HepG2 (cell line): ENCODE measurements at regions not wholly inside any gene's neighbourhood (a gene's known extent, or its start where the extent isn't known, plus 50 kb on each side); places are given as distances from the start of the nearest gene placed in this dataset.

ENCODE experiments used
- ATAC-seq: fragments of 200-7000 bp; cut with Tn5 transposase; 3 replicates; pipeline ENCODE4 v1.9.1; 2020; ENCODE audit warnings: mild to moderate bottlenecking, moderate library complexity
- BruUV-seq: library from RNA; stranded (reverse); fragments of 400-500 nt; replicated peaks from 2 replicates; lab custom pipeline; 2021; lab: Mats Ljungman, UMichigan
- CTCF ChIA-PET: fragments of 300-600 bp; formaldehyde crosslinking; extraction: SDS; loops from one replicate; lab custom pipeline; 2021; ENCODE audit warnings: low total read pairs, inconsistent platforms, low intra/inter-chr PET ratio; lab: Yijun Ruan, JAX
- POLR2A ChIA-PET: fragments of 350-600 bp; sonication (Branson Sonifier 250); formaldehyde crosslinking; loops from one replicate; lab custom pipeline; 2020; ENCODE audit warnings: antibody characterized with exemption, inconsistent platforms; lab: Yijun Ruan, JAX
- DNase-seq: peaks from one replicate; pipeline ENCODE4 v3.0.0-alpha.2; 2015; ENCODE audit warnings: low spot score
- FAIRE-seq: peaks from 3 replicates; lab custom pipeline; 2011; peaks lifted over from hg19 to GRCh38; lab: Jason Lieb, UNC
- H2AFZ ChIP-seq: one replicate; pipeline ENCODE4 v1.6.1; 2011; ENCODE audit warnings: low read length, inconsistent platforms
- H3K27ac ChIP-seq: fragments of 300-600 bp; 3 replicates; pipeline ENCODE4 v1.8.0; 2011; ENCODE audit warnings: mixed run types, mild to moderate bottlenecking, mixed read lengths, low read length, inconsistent platforms; ENCODE audit not compliant: insufficient read depth; ENCODE audit errors: extremely low read length
- H3K27me3 ChIP-seq, 2 experiments: fragments of 200-600 bp in 1 of 2; 2 replicates in 1 of 2; 3 replicates in 1 of 2; pipeline versions ENCODE4 v1.6.0 to v1.8.0; 2011; ENCODE audit warnings: low read length in 2 of 2, mild to moderate bottlenecking in 2 of 2, moderate library complexity in 2 of 2, inconsistent platforms in 1 of 2; ENCODE audit not compliant: insufficient read depth in 2 of 2, control insufficient read depth in 1 of 2
- H3K36me3 ChIP-seq, 2 experiments: fragments of 200-600 bp in 1 of 2; replicated peaks in 1 of 2; 2 replicates in 1 of 2; 3 replicates in 1 of 2; pipeline versions ENCODE4 v1.5.1 to v1.8.0; 2011; ENCODE audit warnings: low read length in 2 of 2, inconsistent platforms in 1 of 2; ENCODE audit not compliant: insufficient read depth in 2 of 2, control insufficient read depth in 1 of 2
- H3K4me1 ChIP-seq: 2 replicates; pipeline ENCODE4 v1.5.1; 2012; ENCODE audit warnings: low read length, inconsistent platforms; ENCODE audit not compliant: insufficient read depth
- H3K4me2 ChIP-seq: 2 replicates; pipeline ENCODE4 v1.6.0; 2011; ENCODE audit warnings: low read depth, low read length, inconsistent platforms
- H3K4me3 ChIP-seq, 3 experiments: fragments of 200-600 bp in 1 of 3; sonication (generic), shearing (Covaris generic) in 1 of 3; replicated peaks in 1 of 3; 2 replicates each; pipeline ENCODE4 v1.5.1; 2011 to 2016; ENCODE audit warnings: low read length in 3 of 3, inconsistent platforms in 2 of 3, low read depth in 2 of 3, mild to moderate bottlenecking in 2 of 3, control low read depth in 1 of 3, mixed read lengths in 1 of 3; ENCODE audit not compliant: insufficient read depth in 1 of 3
- H3K79me2 ChIP-seq: one replicate; pipeline ENCODE4 v1.6.1; 2011; ENCODE audit warnings: low read length, inconsistent platforms; ENCODE audit not compliant: insufficient read depth
- H3K9ac ChIP-seq: 2 replicates; pipeline ENCODE4 v1.6.0; 2011; ENCODE audit warnings: mild to moderate bottlenecking, low read depth, low read length, inconsistent platforms; ENCODE audit not compliant: insufficient read depth
- H3K9me3 ChIP-seq: 2 replicates; pipeline ENCODE4 v1.5.1; 2012; ENCODE audit warnings: mild to moderate bottlenecking, low read length
- H4K20me1 ChIP-seq: 2 replicates; pipeline ENCODE4 v1.6.0; 2011; ENCODE audit warnings: inconsistent platforms, mild to moderate bottlenecking, low read length, moderate library complexity; ENCODE audit not compliant: insufficient read depth
- AGO2 ChIP-seq: fragments of 200-400 bp; formaldehyde crosslinking; optimal IDR thresholded peaks from 2 replicates; pipeline ENCODE3; 2017; ENCODE audit warnings: mild to moderate bottlenecking, low read depth, low read length, moderate library complexity
- FOXC1 ChIP-seq: sonication (generic); formaldehyde crosslinking; IDR thresholded peaks from 2 replicates; pipeline ENCODE4 v1.8.0; 2022; ENCODE audit warnings: mild to moderate bottlenecking, missing genetic modification reagents, borderline replicate concordance
- RARA ChIP-seq: IDR thresholded peaks from 2 replicates; pipeline ENCODE4 v1.6.1; 2016; ENCODE audit warnings: missing genetic modification reagents, missing compliant biosample characterization
- ZMYM2 ChIP-seq: sonication (generic); formaldehyde crosslinking; IDR thresholded peaks from 2 replicates; pipeline ENCODE4 v1.8.0; 2022; ENCODE audit warnings: mild to moderate bottlenecking, missing genetic modification reagents
- ZNF10 ChIP-seq: sonication (generic); formaldehyde crosslinking; IDR thresholded peaks from 2 replicates; pipeline ENCODE4 v1.4.0; 2020; ENCODE audit warnings: mild to moderate bottlenecking, low read depth, missing genetic modification reagents, borderline replicate concordance
- whole genome bisulfite sequencing: methylation state at CpG from one replicate; pipeline ENCODE4 v1.1.6; 2017; ENCODE audit warnings: low lambda C conversion rate; 5-methylcytosine and 5-hydroxymethylcytosine counted together
- in situ Hi-C: cut with HindIII; loops from 2 replicates; pipeline ENCODE4 v1.10.0; 2017; ENCODE audit warnings: low pct_unique_long_range_greater_than_20kb; ENCODE audit not compliant: extremely low pct_ligation_motif_present
- intact Hi-C: fragments of 100-400 bp; cut with micrococcal nuclease; formaldehyde crosslinking; loops from one replicate; pipeline ENCODE4 v1.10.0; 2022; ENCODE audit not compliant: unreplicated experiment
- TF ChIP-seq, protein P1 (sequence below): sonication (generic); formaldehyde crosslinking; IDR thresholded peaks from 2 replicates; pipeline ENCODE4 v1.4.0; 2020; ENCODE audit warnings: mild to moderate bottlenecking, missing genetic modification reagents

DNA sequence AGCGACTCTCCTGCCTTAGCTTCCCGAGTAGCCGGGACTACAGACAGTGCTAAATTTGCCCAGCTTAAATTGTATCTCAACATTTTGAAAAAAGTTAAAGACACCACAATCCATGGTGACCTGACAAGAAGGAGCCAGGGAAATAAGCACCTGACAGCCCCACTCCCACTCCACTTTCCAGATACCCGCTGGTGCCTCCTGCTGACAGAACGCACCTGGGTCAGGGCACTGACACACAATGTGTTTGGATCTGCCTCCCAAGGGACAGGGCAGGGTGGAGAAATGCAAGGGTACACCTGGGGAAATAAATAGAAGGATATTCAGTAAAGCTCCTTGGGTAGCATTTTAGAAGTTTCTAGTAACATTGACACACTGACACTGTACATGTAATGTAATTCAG, 58.9 kb upstream of the OPN4 start:
- intact Hi-C loops (no loop called here), in situ Hi-C loops (no loop called here)
- DNase-seq, result no peak
- no peaks in the 10 kb centered on the region for H4K20me1 ChIP-seq
- FAIRE-seq, result no peak
- H3K4me3 ChIP-seq, result no peak overlapping the region
- ChIA-PET CTCF (no interaction called here), POLR2A (no interaction called here)
- H2AFZ ChIP-seq, result no peak overlapping the region
- H3K4me2 ChIP-seq, result no peak overlapping the region
- BruUV-seq, result no TSS peak
- peaks cover 24% of the 10 kb centered on the region for H3K4me1 ChIP-seq
- no peaks in the 10 kb centered on the region for H3K36me3 ChIP-seq
- TF ChIP-seq AGO2, result no peak
- no peak for TF ChIP-seq RARA
- TF ChIP-seq, all 625 proteins: peak for 0
- Histone ChIP-seq H3K79me2 (no peaks in the 10 kb centered on the region), H3K27ac (no peak overlapping the region), H3K9me3 (no peaks in the 10 kb centered on the region), H3K27me3 (no peaks in the 10 kb centered on the region; a peak in 3 of 5 replicates), H3K9ac (no peak overlapping the region)
- no peak for ATAC-seq
- 73% methylated on average over 5 of the region's 5 CpGs for WGBS

DNA sequence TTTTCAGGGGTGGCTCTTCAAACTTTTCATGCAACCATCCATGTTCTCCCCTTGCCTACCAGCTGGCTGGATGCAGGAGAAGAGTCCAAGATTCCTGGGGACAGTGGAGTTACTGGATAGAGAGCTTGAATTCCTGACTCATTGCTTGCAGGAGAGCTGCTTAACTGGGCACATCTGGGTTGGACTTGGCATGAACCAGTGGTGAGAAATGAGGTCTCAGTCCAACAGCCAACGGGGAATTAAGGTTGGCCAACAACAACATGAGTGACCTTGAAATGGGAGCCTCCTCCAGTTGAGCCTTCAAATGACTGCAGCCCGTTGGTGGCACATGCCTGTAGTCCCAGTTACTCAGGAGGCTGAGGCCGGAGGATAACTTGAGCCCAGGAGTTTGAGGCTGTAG, 58.1 kb upstream of the OPN4 start:
- ChIA-PET POLR2A (no interaction called here), CTCF (no interaction called here)
- Histone ChIP-seq H3K27me3 (no peaks in the 10 kb centered on the region; a peak in 2 of 5 replicates), H3K27ac (no peak overlapping the region), H3K9me3 (no peaks in the 10 kb centered on the region), H4K20me1 (no peaks in the 10 kb centered on the region), H3K9ac (no peak overlapping the region), H3K4me1 (peaks cover 26% of the 10 kb centered on the region), H3K79me2 (no peaks in the 10 kb centered on the region), H3K4me3 (no peak overlapping the region), H2AFZ (no peak overlapping the region), H3K36me3 (no peaks in the 10 kb centered on the region), H3K4me2 (no peak overlapping the region)
- 19% methylated on average over 3 of the region's 3 CpGs for WGBS
- BruUV-seq, result no TSS peak
- no peak for DNase-seq
- FAIRE-seq, result no peak
- intact Hi-C loops, result no loop called here
- ATAC-seq, result no peak
- TF ChIP-seq ZMYM2 (CRISPR knock-in tag), result no peak
- TF ChIP-seq ZNF10, result no peak
- no peak for TF ChIP-seq FOXC1 (CRISPR knock-in tag)
- TF ChIP-seq, protein P1, sequence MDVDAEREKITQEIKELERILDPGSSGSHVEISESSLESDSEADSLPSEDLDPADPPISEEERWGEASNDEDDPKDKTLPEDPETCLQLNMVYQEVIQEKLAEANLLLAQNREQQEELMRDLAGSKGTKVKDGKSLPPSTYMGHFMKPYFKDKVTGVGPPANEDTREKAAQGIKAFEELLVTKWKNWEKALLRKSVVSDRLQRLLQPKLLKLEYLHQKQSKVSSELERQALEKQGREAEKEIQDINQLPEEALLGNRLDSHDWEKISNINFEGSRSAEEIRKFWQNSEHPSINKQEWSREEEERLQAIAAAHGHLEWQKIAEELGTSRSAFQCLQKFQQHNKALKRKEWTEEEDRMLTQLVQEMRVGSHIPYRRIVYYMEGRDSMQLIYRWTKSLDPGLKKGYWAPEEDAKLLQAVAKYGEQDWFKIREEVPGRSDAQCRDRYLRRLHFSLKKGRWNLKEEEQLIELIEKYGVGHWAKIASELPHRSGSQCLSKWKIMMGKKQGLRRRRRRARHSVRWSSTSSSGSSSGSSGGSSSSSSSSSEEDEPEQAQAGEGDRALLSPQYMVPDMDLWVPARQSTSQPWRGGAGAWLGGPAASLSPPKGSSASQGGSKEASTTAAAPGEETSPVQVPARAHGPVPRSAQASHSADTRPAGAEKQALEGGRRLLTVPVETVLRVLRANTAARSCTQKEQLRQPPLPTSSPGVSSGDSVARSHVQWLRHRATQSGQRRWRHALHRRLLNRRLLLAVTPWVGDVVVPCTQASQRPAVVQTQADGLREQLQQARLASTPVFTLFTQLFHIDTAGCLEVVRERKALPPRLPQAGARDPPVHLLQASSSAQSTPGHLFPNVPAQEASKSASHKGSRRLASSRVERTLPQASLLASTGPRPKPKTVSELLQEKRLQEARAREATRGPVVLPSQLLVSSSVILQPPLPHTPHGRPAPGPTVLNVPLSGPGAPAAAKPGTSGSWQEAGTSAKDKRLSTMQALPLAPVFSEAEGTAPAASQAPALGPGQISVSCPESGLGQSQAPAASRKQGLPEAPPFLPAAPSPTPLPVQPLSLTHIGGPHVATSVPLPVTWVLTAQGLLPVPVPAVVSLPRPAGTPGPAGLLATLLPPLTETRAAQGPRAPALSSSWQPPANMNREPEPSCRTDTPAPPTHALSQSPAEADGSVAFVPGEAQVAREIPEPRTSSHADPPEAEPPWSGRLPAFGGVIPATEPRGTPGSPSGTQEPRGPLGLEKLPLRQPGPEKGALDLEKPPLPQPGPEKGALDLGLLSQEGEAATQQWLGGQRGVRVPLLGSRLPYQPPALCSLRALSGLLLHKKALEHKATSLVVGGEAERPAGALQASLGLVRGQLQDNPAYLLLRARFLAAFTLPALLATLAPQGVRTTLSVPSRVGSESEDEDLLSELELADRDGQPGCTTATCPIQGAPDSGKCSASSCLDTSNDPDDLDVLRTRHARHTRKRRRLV (CRISPR knock-in tag), result no peak
- in situ Hi-C loops, result no loop called here
